Pancreas (tissue), 10 donors: ENCODE measurements at regions not wholly inside any gene's neighbourhood (a gene's known extent, or its start where the extent isn't known, plus 50 kb on each side); places are given as distances from the start of the nearest gene placed in this dataset.
A peak's percentile ranks its signal among the peaks of the same experiment; 100 is the strongest.

Source experiments
- ATAC-seq, 4 donors: fragments of 200-7000 bp; cut with Tn5 transposase; one replicate each; pipeline versions ENCODE4 v1.8.0 to v1.9.1; 2020; ENCODE audit warnings: mild to moderate bottlenecking in 4 of 4, moderate library complexity in 4 of 4
- DNase-seq, 6 donors: peaks; one replicate each; pipeline ENCODE4 v3.0.0-alpha.2; 2020
- FAIRE-seq: peaks from 2 replicates; lab custom pipeline; 2012; peaks lifted over from hg19 to GRCh38; lab: Jason Lieb, UNC
- H3K27ac ChIP-seq, 4 donors: fragments of 200-600 bp; sonication (generic); 1 replicate in 3 of 4; 2 replicates in 1 of 4; pipeline versions ENCODE4 v1.5.0 to v1.8.0; 2020
- H3K27me3 ChIP-seq, 4 donors: fragments of 200-600 bp; one replicate each; pipeline ENCODE4 v1.8.0; 2021
- H3K36me3 ChIP-seq, 3 donors: fragments of 200-600 bp; sonication (generic) in 1 of 3; one replicate each; pipeline versions ENCODE4 v1.5.0 to v1.8.0; 2020 to 2021
- H3K4me1 ChIP-seq, 3 donors: fragments of 200-600 bp; one replicate each; pipeline ENCODE4 v1.8.0; 2021
- H3K4me3 ChIP-seq, 4 donors: fragments of 200-600 bp; sonication (generic) in 2 of 4; one replicate each; pipeline versions ENCODE4 v1.5.0 to v1.8.0; 2020 to 2021
- H3K9me3 ChIP-seq, 4 donors: fragments of 200-600 bp; one replicate each; pipeline ENCODE4 v1.8.0; 2021
- CTCF ChIP-seq, 4 donors: fragments of 200-600 bp; sonication (generic) in 3 of 4; IDR thresholded peaks; one replicate each; pipeline versions ENCODE4 v1.5.0 to v1.8.0; 2021; ENCODE audit warnings: antibody characterized with exemption in 4 of 4
- whole genome bisulfite sequencing, 2 donors: extraction: QIAGEN DNeasy Blood & Tissue Kit; methylation state at CpG; one replicate each; pipeline ENCODE4 v1.1.7; 2013; 5-methylcytosine and 5-hydroxymethylcytosine counted together
- intact Hi-C, 3 donors: fragments of 100-400 bp; cut with DNase I; formaldehyde crosslinking; loops; one replicate each; pipeline versions ENCODE4 v1.11.1 to v1.14.2; 2022
- donor health status: healthy with polysubstance abuse.
- donor health status: DM: no; HTN: no; CAD: no; lungs with moderate emphysema.
- donor health status: DM: no; HTN: no; CAD: no.
- donor health status: control.
- donor health status: control.
- donor health status: Bipolar disorder and iron deficiency.
- donor health status: DM: yes; HTN: yes; CAD: no.
- donor health status: DM: no; HTN: no; CAD: no.
- donor health status: DM: no; HTN: no; CAD: no.
- donor health status: DM: yes; HTN: yes; CAD: no.

- Histone ChIP-seq H3K4me3 (no peak overlapping the region), H3K27me3 (no peaks in the 10 kb centered on the region), H3K27ac (no peak overlapping the region), H3K36me3 (no peaks in the 10 kb centered on the region), H3K9me3 (no peaks in the 10 kb centered on the region), H3K4me1 (no peaks in the 10 kb centered on the region)
- DNase-seq (no peak), ATAC-seq (no peak), FAIRE-seq (no peak)
- no peak for TF ChIP-seq CTCF (IDR thresholded peaks at IDR 0.05)
- 73 to 74% methylated on average over 1 of the region's 1 CpG for WGBS, 2 donors
- intact Hi-C loops: no loop called here
These were observed 178.7 kb upstream of the SGCD start for GRCh38 chr5:156148301-156148700.

GRCh38 chr5:156149213-156149612 is 177.8 kb upstream of the SGCD start:
- no peak for TF ChIP-seq CTCF (IDR thresholded peaks at IDR 0.05)
- Histone ChIP-seq H3K27me3 (no peaks in the 10 kb centered on the region), H3K4me3 (no peak overlapping the region), H3K9me3 (no peaks in the 10 kb centered on the region), H3K36me3 (no peaks in the 10 kb centered on the region), H3K4me1 (no peaks in the 10 kb centered on the region), H3K27ac (no peak overlapping the region)
- DNase-seq: no peak
- FAIRE-seq: no peak
- intact Hi-C loops: no loop called here
- ATAC-seq: no peak

- no peak for TF ChIP-seq CTCF (IDR thresholded peaks at IDR 0.05)
- Histone ChIP-seq H3K36me3 (no peaks in the 10 kb centered on the region), H3K27me3 (no peaks in the 10 kb centered on the region), H3K4me1 (no peaks in the 10 kb centered on the region), H3K27ac (no peak overlapping the region), H3K4me3 (no peak overlapping the region), H3K9me3 (no peaks in the 10 kb centered on the region)
- ATAC-seq (no peak), FAIRE-seq (no peak), DNase-seq (no peak)
- intact Hi-C loops: no loop called here
- 43 to 66% methylated on average over 3 of the region's 3 CpGs for WGBS, 2 donors
These were observed 173.4 kb upstream of the SGCD start for GRCh38 chr5:156153602-156154001.

- Histone ChIP-seq H3K4me3 (no peak overlapping the region), H3K27me3 (no peaks in the 10 kb centered on the region), H3K4me1 (no peaks in the 10 kb centered on the region), H3K36me3 (no peaks in the 10 kb centered on the region), H3K9me3 (no peaks in the 10 kb centered on the region), H3K27ac (no peak overlapping the region)
- TF ChIP-seq CTCF (IDR thresholded peaks at IDR 0.05): no peak
- WGBS, 2 donors: 79 to 94% methylated on average over 1 of the region's 1 CpG
- intact Hi-C loops: no loop called here
- ATAC-seq: no peak
- FAIRE-seq: no peak
- DNase-seq: no peak
These were observed 172.2 kb upstream of the SGCD start for GRCh38 chr5:156154757-156155156.

GRCh38 chr5:156155598-156155997 is 171.4 kb upstream of the SGCD start:
- FAIRE-seq: no peak
- whole genome bisulfite sequencing, 2 donors: 12 to 18% methylated on average over 4 of the region's 4 CpGs
- peak in 4 of 6 donors; percentile 19 to 35 (median 24) for DNase-seq
- Histone ChIP-seq H3K36me3 (no peaks in the 10 kb centered on the region), H3K9me3 (no peaks in the 10 kb centered on the region), H3K4me3 (no peak overlapping the region), H3K27me3 (no peaks in the 10 kb centered on the region), H3K27ac (no peak overlapping the region), H3K4me1 (no peaks in the 10 kb centered on the region)
- TF ChIP-seq CTCF (IDR thresholded peaks at IDR 0.05): no peak
- peak; percentile 31 to 81 (median 75) for ATAC-seq
- intact Hi-C loops: no loop called here
